SK-N-SH (cell line): ENCODE measurements at regions not wholly inside any gene's neighbourhood (a gene's known extent, or its start where the extent isn't known, plus 50 kb on each side); places are given as distances from the start of the nearest gene placed in this dataset.

Experiments used
- CTCF ChIA-PET: fragments of 300-600, 350-600 bp; formaldehyde crosslinking; extraction: SDS; loops from one replicate; lab custom pipeline; 2021; lab: Yijun Ruan, JAX
- POLR2A ChIA-PET: fragments of 350-600 bp; sonication (Branson Sonifier 250); formaldehyde crosslinking; extraction: SDS; loops from one replicate; lab custom pipeline; 2020; ENCODE audit warnings: antibody characterized with exemption, inconsistent platforms; lab: Yijun Ruan, JAX
- DNase-seq: peaks from one replicate; pipeline ENCODE4 v3.0.0; 2012
- H2AFZ ChIP-seq: fragments of 200-600 bp; sonication (generic); 2 replicates; pipeline ENCODE4 v1.8.1; 2016; ENCODE audit warnings: antibody characterized with exemption, mild to moderate bottlenecking, low read depth
- H3F3A ChIP-seq: fragments of 200-600 bp; sonication (generic); replicated peaks from 2 replicates; pipeline ENCODE3; 2016; ENCODE audit warnings: antibody characterized with exemption, mild to moderate bottlenecking; ENCODE audit not compliant: insufficient read depth
- H3K27ac ChIP-seq, 2 experiments: fragments of 200-500 bp in 1 of 2; fragments of 200-600 bp in 1 of 2; sonication (Bioruptor generic) in 1 of 2; sonication (generic), shearing (Covaris generic) in 1 of 2; 2 replicates each; pipeline versions ENCODE4 v1.5.1 to v1.6.1; 2014 to 2016; ENCODE audit warnings: low read depth in 2 of 2, inconsistent platforms in 1 of 2, low read length in 1 of 2, mild to moderate bottlenecking in 1 of 2, mixed read lengths in 1 of 2
- H3K27me3 ChIP-seq: fragments of 200-600 bp; sonication (generic), shearing (Covaris generic); 2 replicates; pipeline ENCODE4 v1.6.1; 2016; ENCODE audit warnings: mixed run types; ENCODE audit not compliant: insufficient read depth
- H3K36me3 ChIP-seq, 2 experiments: fragments of 200-500 bp in 1 of 2; fragments of 200-600 bp in 1 of 2; sonication (Bioruptor generic) in 1 of 2; sonication (generic) in 1 of 2; replicated peaks in 1 of 2; 2 replicates each; pipeline versions ENCODE3 to v1.5.1; 2014 to 2016; ENCODE audit warnings: low read length in 1 of 2, mild to moderate bottlenecking in 1 of 2; ENCODE audit not compliant: insufficient read depth in 2 of 2, control insufficient read depth in 1 of 2
- H3K4me1 ChIP-seq, 2 experiments: fragments of 200-500 bp in 1 of 2; fragments of 200-600 bp in 1 of 2; sonication (Bioruptor generic) in 1 of 2; sonication (generic), shearing (Covaris generic) in 1 of 2; 2 replicates each; pipeline versions ENCODE4 v1.5.1 to v1.6.1; 2014 to 2016; ENCODE audit warnings: low read depth in 1 of 2, low read length in 1 of 2, mixed run types in 1 of 2; ENCODE audit not compliant: insufficient read depth in 2 of 2, control insufficient read depth in 1 of 2
- H3K4me2 ChIP-seq: fragments of 200-600 bp; sonication (generic), shearing (Covaris generic); 2 replicates; pipeline ENCODE4 v1.6.1; 2017; ENCODE audit warnings: mixed run types
- H3K4me3 ChIP-seq, 2 experiments: fragments of 200-500 bp in 1 of 2; fragments of 200-600 bp in 1 of 2; sonication (Bioruptor generic) in 1 of 2; sonication (generic), shearing (Covaris generic) in 1 of 2; 2 replicates each; pipeline versions ENCODE4 v1.5.1 to v1.8.1; 2014 to 2016; ENCODE audit warnings: low read depth in 2 of 2, inconsistent platforms in 1 of 2, low read length in 1 of 2, mild to moderate bottlenecking in 1 of 2, mixed read lengths in 1 of 2, moderate library complexity in 1 of 2
- H3K79me2 ChIP-seq: fragments of 200-600 bp; sonication (generic); 2 replicates; pipeline ENCODE4 v1.8.1; 2017; ENCODE audit warnings: mild to moderate bottlenecking; ENCODE audit not compliant: insufficient read depth
- H3K9ac ChIP-seq: fragments of 200-600 bp; sonication (generic); 2 replicates; pipeline ENCODE4 v1.6.1; 2017; ENCODE audit warnings: mixed run types
- H3K9me2 ChIP-seq: fragments of 200-600 bp; sonication (generic); 2 replicates; pipeline ENCODE4 v1.6.1; 2017; ENCODE audit warnings: mixed run types
- H3K9me3 ChIP-seq: fragments of 200-600 bp; sonication (generic); 2 replicates; pipeline ENCODE4 v1.6.1; 2017; ENCODE audit warnings: mixed run types, mild to moderate bottlenecking, moderate library complexity
- H4K20me1 ChIP-seq: fragments of 200-600 bp; sonication (generic); 2 replicates; pipeline ENCODE4 v1.6.1; 2017; ENCODE audit warnings: mild to moderate bottlenecking, mixed run types; ENCODE audit not compliant: insufficient read depth
- CHD2 ChIP-seq: fragments of 150-350 bp; IDR thresholded peaks from 2 replicates; pipeline ENCODE4 v1.6.1; 2018; ENCODE audit warnings: low read length; ENCODE audit not compliant: partially characterized antibody
- CTCF ChIP-seq: fragments of 200-600 bp; sonication (generic); IDR thresholded peaks from 2 replicates; pipeline ENCODE4 v1.6.1; 2017; ENCODE audit warnings: antibody characterized with exemption, mild to moderate bottlenecking, moderate library complexity
- ELF1 ChIP-seq: IDR thresholded peaks from 2 replicates; pipeline ENCODE4 v1.4.0; 2012
- EZH2phosphoT487 ChIP-seq: fragments of 200-600 bp; sonication (generic); IDR thresholded peaks from 2 replicates; pipeline ENCODE4 v1.6.1; 2017; ENCODE audit warnings: low read depth, mixed run types, mild to moderate bottlenecking, antibody characterized with exemption, moderate library complexity, borderline replicate concordance
- FOSL2 ChIP-seq: IDR thresholded peaks from 2 replicates; pipeline ENCODE4 v1.4.0; 2012; ENCODE audit warnings: low read depth, mild to moderate bottlenecking, moderate library complexity, borderline replicate concordance
- FOXJ3 ChIP-seq: sonication (generic); formaldehyde crosslinking; IDR thresholded peaks from 2 replicates; pipeline ENCODE4 v1.5.1; 2020; ENCODE audit warnings: mild to moderate bottlenecking, missing genetic modification reagents
- FOXM1 ChIP-seq: IDR thresholded peaks from 2 replicates; pipeline ENCODE4 v1.4.0; 2012; ENCODE audit warnings: low read depth, mild to moderate bottlenecking
- GABPA ChIP-seq: IDR thresholded peaks from 2 replicates; pipeline ENCODE4 v1.4.0; 2012; ENCODE audit warnings: low read depth, mild to moderate bottlenecking
- GATA2 ChIP-seq: sonication (generic); formaldehyde crosslinking; IDR thresholded peaks from 2 replicates; pipeline ENCODE4 v1.5.0; 2020; ENCODE audit warnings: mild to moderate bottlenecking, missing genetic modification reagents
- PBX3 ChIP-seq: IDR thresholded peaks from 2 replicates; pipeline ENCODE4; 2012
- POLR2AphosphoS5 ChIP-seq: IDR thresholded peaks from 2 replicates; pipeline ENCODE4 v1.6.1; 2012; ENCODE audit warnings: low read depth, low read length
- REST ChIP-seq: IDR thresholded peaks from 2 replicates; pipeline ENCODE4 v1.6.1; 2012; ENCODE audit warnings: mild to moderate bottlenecking, low read depth, low read length, moderate library complexity
- RFX5 ChIP-seq: IDR thresholded peaks from 2 replicates; pipeline ENCODE4 v1.6.1; 2012; ENCODE audit warnings: mild to moderate bottlenecking, improper control_type of control experiment, low read length
- RXRA ChIP-seq: IDR thresholded peaks from 2 replicates; pipeline ENCODE4 v1.4.0; 2012; ENCODE audit warnings: low read depth, mild to moderate bottlenecking, borderline replicate concordance
- TCF12 ChIP-seq: IDR thresholded peaks from 2 replicates; pipeline ENCODE4 v1.4.0; 2012
- TEAD4 ChIP-seq: IDR thresholded peaks from 2 replicates; pipeline ENCODE4 v1.4.0; 2012; ENCODE audit warnings: mild to moderate bottlenecking, borderline replicate concordance; ENCODE audit not compliant: insufficient read depth
- ZBTB33 ChIP-seq: IDR thresholded peaks from 2 replicates; pipeline ENCODE4 v1.4.0; 2012; ENCODE audit warnings: low read depth, borderline replicate concordance
- WGBS: methylation state at CpG from one replicate; pipeline ENCODE4 v1.1.6; 2017; ENCODE audit warnings: low lambda C conversion rate; 5-methylcytosine and 5-hydroxymethylcytosine counted together

- Histone ChIP-seq H3K9ac (no peak overlapping the region), H3K4me1 (no peaks in the 10 kb centered on the region; a peak in 1 of 4 replicates), H3F3A (no peaks in the 10 kb centered on the region), H3K4me2 (no peak overlapping the region), H4K20me1 (no peaks in the 10 kb centered on the region), H3K27ac (no peak overlapping the region), H3K79me2 (no peaks in the 10 kb centered on the region), H3K9me3 (no peaks in the 10 kb centered on the region), H3K27me3 (peaks cover 9% of the 10 kb centered on the region; the same call in 1 of the 2 replicates), H3K4me3 (no peak overlapping the region), H3K36me3 (no peaks in the 10 kb centered on the region), H3K9me2 (no peaks in the 10 kb centered on the region), H2AFZ (no peak overlapping the region)
- ChIA-PET POLR2A (no interaction called here), CTCF (no interaction called here)
- no peak for TF ChIP-seq GATA2 (CRISPR knock-in tag)
- TF ChIP-seq FOXJ3: no peak
- TF ChIP-seq GABPA: no peak
- TF ChIP-seq TCF12: no peak
- no peak for TF ChIP-seq CHD2
- no peak for TF ChIP-seq RFX5
- no peak for TF ChIP-seq TEAD4
- TF ChIP-seq POLR2AphosphoS5: no peak
- TF ChIP-seq RXRA: no peak
- 2% methylated on average over 7 of the region's 7 CpGs for WGBS
- no peak for DNase-seq
Observed at GRCh38 chr10:44462338-44462914, 77.5 kb upstream of the CXCL12 start.

- Histone ChIP-seq H3K36me3 (no peaks in the 10 kb centered on the region), H3F3A (no peaks in the 10 kb centered on the region), H2AFZ (no peak overlapping the region), H3K9me3 (no peaks in the 10 kb centered on the region), H3K27ac (no peak overlapping the region), H4K20me1 (no peaks in the 10 kb centered on the region), H3K4me2 (no peak overlapping the region), H3K27me3 (peaks cover 11% of the 10 kb centered on the region; the same call in 1 of the 2 replicates), H3K4me1 (no peaks in the 10 kb centered on the region; a peak in 1 of 4 replicates), H3K79me2 (no peaks in the 10 kb centered on the region), H3K9ac (no peak overlapping the region), H3K4me3 (no peak overlapping the region), H3K9me2 (no peaks in the 10 kb centered on the region)
- ChIA-PET CTCF (no interaction called here), POLR2A (no interaction called here)
- TF ChIP-seq EZH2phosphoT487 (no peak), FOSL2 (no peak), FOXM1 (no peak), CTCF (no peak), RXRA (no peak), PBX3 (no peak), ZBTB33 (no peak), ELF1 (no peak), REST (no peak)
- DNase-seq: no peak
- 0% methylated on average over 4 of the region's 6 CpGs for WGBS
Observed at GRCh38 chr10:44463511-44464121, 78.7 kb upstream of the CXCL12 start.
